Chondrocyte (in vitro differentiated cells): ENCODE measurements at regions not wholly inside any gene's neighbourhood (a gene's known extent, or its start where the extent isn't known, plus 50 kb on each side); places are given as distances from the start of the nearest gene placed in this dataset.

ENCODE experiments used
- DNase-seq: peaks from one replicate; pipeline ENCODE4 v3.0.0; 2021; ENCODE audit warnings: mixed read lengths, low spot score
- H3K27ac Mint-ChIP-seq: one replicate; pipeline ENCODE4 v1.8.0; 2021; ENCODE audit warnings: mild to moderate bottlenecking, moderate library complexity, mixed read lengths; ENCODE audit not compliant: unreplicated experiment
- H3K27me3 Mint-ChIP-seq: 2 replicates; pipeline ENCODE4 v1.8.0; 2021; ENCODE audit warnings: low read depth, mixed read lengths
- H3K36me3 Mint-ChIP-seq: 2 replicates; pipeline ENCODE4 v1.8.0; 2021; ENCODE audit warnings: low read depth, mixed read lengths
- H3K4me1 Mint-ChIP-seq: 2 replicates; pipeline ENCODE4 v1.8.0; 2021; ENCODE audit warnings: low read depth, mild to moderate bottlenecking, mixed read lengths
- H3K4me3 Mint-ChIP-seq: one replicate; pipeline ENCODE4 v1.8.0; 2021; ENCODE audit warnings: mild to moderate bottlenecking, moderate library complexity, mixed read lengths; ENCODE audit not compliant: unreplicated experiment
- H3K9me3 Mint-ChIP-seq: 2 replicates; pipeline ENCODE4 v1.8.0; 2021; ENCODE audit warnings: low read depth, mixed read lengths
- TF ChIP-seq, protein P1 (sequence below): fragments of 200-600 bp; sonication (generic); IDR thresholded peaks from 2 replicates; pipeline ENCODE4 v1.5.0; 2021; ENCODE audit warnings: antibody characterized with exemption, mild to moderate bottlenecking, moderate library complexity

DNA sequence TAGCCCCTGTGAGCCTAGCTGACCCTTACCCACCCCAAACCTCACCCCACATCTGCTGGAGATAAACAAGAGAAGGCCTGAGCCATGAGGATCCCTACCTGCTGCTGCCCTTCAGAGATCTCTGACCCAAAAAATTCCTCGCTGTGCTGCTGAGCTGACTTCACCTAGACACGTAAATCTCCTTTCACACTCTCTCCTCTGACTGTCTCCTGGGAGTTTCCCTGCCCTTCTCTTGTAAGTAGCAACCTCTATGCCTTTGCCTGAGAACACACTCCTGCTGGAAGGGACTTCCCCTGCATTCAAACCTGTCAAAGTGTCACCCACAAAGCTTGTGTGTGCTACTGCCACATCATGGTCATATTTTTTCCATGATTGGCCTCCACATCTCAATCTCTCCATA lies 134.2 kb upstream of the NOL4 start:
- Mint-ChIP-seq H3K4me1 (no peaks in the 10 kb centered on the region), H3K36me3 (no peaks in the 10 kb centered on the region), H3K9me3 (peaks cover 3% of the 10 kb centered on the region), H3K4me3 (no peak overlapping the region), H3K27ac (no peak overlapping the region), H3K27me3 (peaks cover 3% of the 10 kb centered on the region)
- DNase-seq: no peak
- TF ChIP-seq, protein P1, sequence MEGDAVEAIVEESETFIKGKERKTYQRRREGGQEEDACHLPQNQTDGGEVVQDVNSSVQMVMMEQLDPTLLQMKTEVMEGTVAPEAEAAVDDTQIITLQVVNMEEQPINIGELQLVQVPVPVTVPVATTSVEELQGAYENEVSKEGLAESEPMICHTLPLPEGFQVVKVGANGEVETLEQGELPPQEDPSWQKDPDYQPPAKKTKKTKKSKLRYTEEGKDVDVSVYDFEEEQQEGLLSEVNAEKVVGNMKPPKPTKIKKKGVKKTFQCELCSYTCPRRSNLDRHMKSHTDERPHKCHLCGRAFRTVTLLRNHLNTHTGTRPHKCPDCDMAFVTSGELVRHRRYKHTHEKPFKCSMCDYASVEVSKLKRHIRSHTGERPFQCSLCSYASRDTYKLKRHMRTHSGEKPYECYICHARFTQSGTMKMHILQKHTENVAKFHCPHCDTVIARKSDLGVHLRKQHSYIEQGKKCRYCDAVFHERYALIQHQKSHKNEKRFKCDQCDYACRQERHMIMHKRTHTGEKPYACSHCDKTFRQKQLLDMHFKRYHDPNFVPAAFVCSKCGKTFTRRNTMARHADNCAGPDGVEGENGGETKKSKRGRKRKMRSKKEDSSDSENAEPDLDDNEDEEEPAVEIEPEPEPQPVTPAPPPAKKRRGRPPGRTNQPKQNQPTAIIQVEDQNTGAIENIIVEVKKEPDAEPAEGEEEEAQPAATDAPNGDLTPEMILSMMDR: no peak

DNA sequence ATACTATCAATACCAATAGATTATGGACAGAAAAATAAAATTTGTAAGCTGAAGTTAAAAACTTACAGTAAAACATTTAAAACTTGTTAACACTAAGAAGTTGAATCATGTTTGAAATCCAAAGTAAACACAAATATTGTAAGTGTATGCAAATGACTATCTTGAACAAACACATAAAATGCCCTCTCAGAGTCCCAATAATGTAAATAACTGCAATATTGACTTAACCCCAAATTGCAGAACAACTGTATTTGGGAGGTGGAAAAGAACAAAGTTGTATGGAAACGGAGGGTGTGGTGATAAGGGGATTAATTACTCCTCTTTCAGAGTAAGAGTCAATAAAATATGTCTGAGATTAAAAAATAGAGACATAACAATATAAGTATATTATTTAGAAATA lies 140.0 kb upstream of the NOL4 start:
- Mint-ChIP-seq H3K27me3 (peaks cover 19% of the 10 kb centered on the region), H3K4me3 (no peak overlapping the region), H3K4me1 (no peaks in the 10 kb centered on the region), H3K27ac (no peak overlapping the region), H3K36me3 (no peaks in the 10 kb centered on the region), H3K9me3 (no peaks in the 10 kb centered on the region)
- TF ChIP-seq, protein P1: no peak
- DNase-seq: no peak

DNA sequence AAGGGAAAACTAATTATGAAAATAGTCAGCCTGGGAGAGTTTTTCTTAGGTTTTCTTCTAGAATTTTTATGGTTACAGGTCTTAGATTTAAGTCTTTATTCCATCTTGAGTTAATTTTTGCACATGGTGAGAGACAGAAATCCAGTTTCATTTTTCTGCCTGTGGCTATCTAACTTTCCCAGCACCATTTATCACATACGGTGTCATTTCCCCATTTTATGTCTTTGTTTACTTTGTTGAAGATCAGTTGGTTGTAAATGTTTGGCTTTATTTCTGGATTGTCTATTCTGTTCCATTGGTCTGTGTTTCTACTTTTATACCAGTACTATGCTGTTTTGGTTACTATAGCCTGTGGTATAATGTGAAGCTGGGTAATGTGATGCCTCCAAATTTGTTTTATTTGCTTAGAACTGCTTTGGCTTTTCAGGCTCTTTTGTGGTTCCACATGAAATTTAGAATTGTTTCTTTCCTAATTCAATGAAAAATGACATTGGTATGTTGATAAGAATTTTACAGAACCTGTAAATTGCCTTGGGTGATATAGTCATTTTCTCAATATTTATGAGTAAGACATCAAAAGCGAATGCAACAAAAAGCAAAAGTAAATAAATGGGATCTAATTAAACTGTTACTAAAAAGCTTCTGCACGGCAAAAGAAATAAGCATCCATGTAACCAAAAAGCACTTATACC lies 146.1 kb upstream of the NOL4 start:
- Mint-ChIP-seq H3K4me3 (no peak overlapping the region), H3K36me3 (no peaks in the 10 kb centered on the region), H3K9me3 (no peaks in the 10 kb centered on the region), H3K27me3 (peaks cover 11% of the 10 kb centered on the region), H3K4me1 (peaks cover 4% of the 10 kb centered on the region), H3K27ac (no peak overlapping the region)
- TF ChIP-seq, protein P1: no peak
- no peak for DNase-seq

DNA sequence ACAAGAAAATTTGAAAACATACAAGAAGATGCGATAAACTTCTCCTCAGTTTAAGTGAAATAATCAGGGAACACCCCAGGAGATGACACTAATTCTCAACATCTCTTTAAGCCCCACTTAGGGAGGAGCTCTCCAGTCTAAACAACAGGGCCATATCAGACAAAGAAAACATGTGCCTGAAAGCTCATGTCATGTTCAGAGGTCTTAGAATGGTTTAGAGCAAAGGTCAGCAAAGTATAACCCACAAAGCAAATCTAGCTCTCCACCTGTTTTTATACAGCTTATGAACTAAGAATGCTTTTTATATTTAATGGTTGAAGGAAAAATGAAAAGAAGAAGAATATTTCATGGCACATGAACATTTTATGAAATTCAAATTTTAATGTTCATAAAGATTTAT lies 155.6 kb upstream of the NOL4 start:
- Mint-ChIP-seq H3K36me3 (no peaks in the 10 kb centered on the region), H3K9me3 (no peaks in the 10 kb centered on the region), H3K27me3 (peaks cover 27% of the 10 kb centered on the region), H3K27ac (no peak overlapping the region), H3K4me3 (no peak overlapping the region), H3K4me1 (no peaks in the 10 kb centered on the region)
- TF ChIP-seq, protein P1: no peak
- no peak for DNase-seq

DNA sequence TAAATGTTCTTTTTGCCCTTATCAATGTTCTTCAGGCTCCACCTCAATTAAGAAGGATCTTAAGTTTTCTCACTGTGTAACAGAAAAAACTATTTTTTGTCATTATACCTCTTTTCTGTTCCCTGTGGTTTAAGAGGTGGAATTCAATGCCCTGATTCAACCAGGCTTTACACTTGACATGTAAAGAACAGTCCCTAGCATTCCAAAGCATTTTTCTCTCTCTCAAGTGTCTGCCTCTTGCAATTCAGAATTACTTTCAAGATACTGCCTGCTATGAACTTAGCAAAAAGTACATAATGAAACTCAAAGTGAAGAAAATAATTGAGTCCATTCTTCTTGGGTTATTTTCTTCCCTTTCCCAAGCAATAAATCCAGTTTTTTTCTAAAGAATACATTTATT lies 160.6 kb upstream of the NOL4 start:
- peaks cover 36% of the 10 kb centered on the region for H3K27me3 Mint-ChIP-seq
- DNase-seq: no peak
- H3K9me3 Mint-ChIP-seq: no peaks in the 10 kb centered on the region
- TF ChIP-seq, protein P1: no peak
- no peak overlapping the region for H3K4me3 Mint-ChIP-seq
- H3K4me1 Mint-ChIP-seq: no peaks in the 10 kb centered on the region
- no peak overlapping the region for H3K27ac Mint-ChIP-seq
- no peaks in the 10 kb centered on the region for H3K36me3 Mint-ChIP-seq
